ENCODE measurements at regions not wholly inside any gene's neighbourhood (a gene's known extent, or its start where the extent isn't known, plus 50 kb on each side); places are given as distances from the start of the nearest gene placed in this dataset.

DNA sequence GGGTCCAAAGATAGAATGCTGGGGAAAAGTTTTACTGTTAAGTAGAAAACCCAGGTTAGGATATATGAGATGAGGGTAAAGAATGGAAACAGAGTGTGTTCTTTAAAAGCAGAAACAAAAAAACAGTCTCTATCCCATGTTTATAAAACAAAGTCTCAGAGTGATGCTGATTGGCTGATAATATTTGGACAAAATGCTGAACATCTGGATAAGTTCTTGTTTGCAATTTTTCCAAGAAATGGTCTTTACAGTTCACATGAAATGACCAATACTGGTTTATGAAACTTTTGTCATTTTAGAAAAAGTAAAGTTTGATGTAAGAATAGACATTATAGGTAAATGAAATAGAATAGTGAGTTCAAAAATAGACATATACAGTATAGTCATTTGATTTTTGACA lies 96.2 kb upstream of the EYS start:
- Histone ChIP-seq H3K4me3 (no peak overlapping the region), H3K36me3 (no peaks in the 10 kb centered on the region), H3K9me3 (no peaks in the 10 kb centered on the region), H3K27me3 (no peaks in the 10 kb centered on the region), H3K4me1 (no peaks in the 10 kb centered on the region), H3K27ac (no peak overlapping the region)
- no peak for TF ChIP-seq CTCF (IDR thresholded peaks at IDR 0.05)
- DNase-seq (ENCODE audit: low spot score): no peak

- H3K9me3 ChIP-seq: no peaks in the 10 kb centered on the region
- TF ChIP-seq CTCF (IDR thresholded peaks at IDR 0.05): no peak
- no peaks in the 10 kb centered on the region for H3K36me3 ChIP-seq
- DNase-seq (ENCODE audit: low spot score): no peak
- no peak overlapping the region for H3K4me3 ChIP-seq
- H3K4me1 ChIP-seq: no peaks in the 10 kb centered on the region
- no peak overlapping the region for H3K27ac ChIP-seq
- H3K27me3 ChIP-seq: no peaks in the 10 kb centered on the region
Measured at GRCh38 chr6:65799389-65799788, 92.4 kb upstream of the EYS start.

GRCh38 chr6:65798280-65799014 lies 91.4 kb upstream of the EYS start:
- TF ChIP-seq CTCF (IDR thresholded peaks at IDR 0.05): no peak
- DNase-seq (ENCODE audit: low spot score): no peak
- Histone ChIP-seq H3K9me3 (no peaks in the 10 kb centered on the region), H3K4me3 (no peak overlapping the region), H3K4me1 (no peaks in the 10 kb centered on the region), H3K27me3 (no peaks in the 10 kb centered on the region), H3K36me3 (no peaks in the 10 kb centered on the region), H3K27ac (no peak overlapping the region)

DNA sequence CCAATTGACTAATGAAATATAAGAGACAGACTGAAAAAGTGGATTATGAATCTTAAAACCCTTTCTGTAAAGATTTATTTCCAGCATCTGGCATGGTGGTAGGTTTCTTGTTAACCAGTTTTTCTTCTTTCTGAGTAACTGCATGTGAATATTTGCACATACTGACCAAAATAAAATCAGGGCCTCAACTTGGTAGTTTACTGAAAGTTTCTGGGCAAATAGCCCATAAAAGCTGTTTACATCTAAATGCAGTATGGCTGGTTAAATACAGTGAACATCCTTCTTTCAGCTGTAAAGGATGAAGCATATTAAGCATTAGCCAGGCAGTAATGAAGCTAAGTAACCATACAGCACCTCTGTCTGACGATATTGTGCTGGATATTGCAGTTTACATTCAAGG lies 83.6 kb upstream of the EYS start:
- no peak overlapping the region for H3K27ac ChIP-seq
- no peaks in the 10 kb centered on the region for H3K27me3 ChIP-seq
- no peak overlapping the region for H3K4me3 ChIP-seq

GRCh38 chr6:65787787-65788186 lies 80.8 kb upstream of the EYS start:
- H3K36me3 ChIP-seq: no peaks in the 10 kb centered on the region
- H3K27ac ChIP-seq: no peak overlapping the region
- DNase-seq (ENCODE audit: low spot score): no peak
- H3K27me3 ChIP-seq: no peaks in the 10 kb centered on the region
- H3K4me1 ChIP-seq: no peaks in the 10 kb centered on the region
- TF ChIP-seq CTCF (IDR thresholded peaks at IDR 0.05): no peak
- no peaks in the 10 kb centered on the region for H3K9me3 ChIP-seq
- H3K4me3 ChIP-seq: no peak overlapping the region

More for the DNA sequence above, 83.6 kb upstream of the EYS start:
- Histone ChIP-seq H3K9me3 (no peaks in the 10 kb centered on the region), H3K4me1 (no peaks in the 10 kb centered on the region), H3K36me3 (no peaks in the 10 kb centered on the region)
- no peak for TF ChIP-seq CTCF (IDR thresholded peaks at IDR 0.05)
- DNase-seq (ENCODE audit: low spot score): no peak

GRCh38 chr6:65786815-65787214 lies 79.8 kb upstream of the EYS start:
- no peak for TF ChIP-seq CTCF (IDR thresholded peaks at IDR 0.05)
- H3K4me3 ChIP-seq: no peak overlapping the region
- H3K27me3 ChIP-seq: no peaks in the 10 kb centered on the region
- no peaks in the 10 kb centered on the region for H3K36me3 ChIP-seq
- no peaks in the 10 kb centered on the region for H3K4me1 ChIP-seq
- no peak for DNase-seq (ENCODE audit: low spot score)
- no peak overlapping the region for H3K27ac ChIP-seq
- H3K9me3 ChIP-seq: no peaks in the 10 kb centered on the region

Measured in right atrium auricular region (tissue), 2 donors.